ENCODE measurements at regions not wholly inside any gene's neighbourhood (a gene's known extent, or its start where the extent isn't known, plus 50 kb on each side); places are given as distances from the start of the nearest gene placed in this dataset.

- Histone ChIP-seq H3K27ac (no peak overlapping the region), H3K4me3 (no peak overlapping the region), H3K9me3 (no peaks in the 10 kb centered on the region), H3K27me3 (ENCODE audit: insufficient read depth in 3 of 3, low read length in 2 of 3) (no peaks in the 10 kb centered on the region), H3K4me1 (no peaks in the 10 kb centered on the region), H3K36me3 (ENCODE audit: insufficient read depth in 1 of 2, low read depth in 1 of 2) (no peaks in the 10 kb centered on the region)
- no peak for DNase-seq
- no peak for TF ChIP-seq CTCF (IDR thresholded peaks at IDR 0.05)
- WGBS, 3 donors: 91 to 98% (median 95%) methylated on average over 1 of the region's 1 CpG
- intact Hi-C loops (cut with DNase I): no loop called here
- ATAC-seq: no peak
These were observed 72.5 kb upstream of the TPK1 start for GRCh38 chr7:144908324-144908723.

DNA sequence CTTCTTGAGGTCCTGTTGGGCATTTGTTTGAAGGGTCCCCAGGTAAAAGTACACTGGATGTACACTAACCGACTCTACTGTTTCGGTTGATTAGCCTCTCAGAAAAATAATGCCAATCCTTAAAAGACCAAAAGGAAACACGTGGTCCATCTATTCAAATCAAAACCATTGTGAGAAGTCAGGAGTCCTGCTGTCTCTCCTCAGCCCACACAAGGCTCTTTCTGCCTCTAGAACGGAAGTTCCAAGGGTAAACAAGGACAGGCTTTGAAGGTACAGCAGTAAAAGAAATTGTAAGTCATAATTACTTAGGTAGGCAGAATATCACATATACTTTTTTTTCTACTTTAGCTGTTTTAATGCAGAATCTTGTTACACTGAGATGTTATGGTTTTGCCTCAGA, 71.7 kb upstream of the TPK1 start:
- Histone ChIP-seq H3K27me3 (ENCODE audit: insufficient read depth in 3 of 3, low read length in 2 of 3) (no peaks in the 10 kb centered on the region), H3K4me3 (no peak overlapping the region), H3K36me3 (ENCODE audit: insufficient read depth in 1 of 2, low read depth in 1 of 2) (no peaks in the 10 kb centered on the region), H3K9me3 (no peaks in the 10 kb centered on the region), H3K4me1 (no peaks in the 10 kb centered on the region), H3K27ac (no peak overlapping the region)
- no peak for TF ChIP-seq CTCF (IDR thresholded peaks at IDR 0.05)
- intact Hi-C loops (cut with DNase I): no loop called here
- DNase-seq (no peak), ATAC-seq (no peak)
- 51 to 59% (median 59%) methylated on average over 4 of the region's 4 CpGs for WGBS, 3 donors

- no peaks in the 10 kb centered on the region for H3K36me3 ChIP-seq (ENCODE audit: insufficient read depth in 1 of 2, low read depth in 1 of 2)
- no peaks in the 10 kb centered on the region for H3K9me3 ChIP-seq
- DNase-seq (no peak), ATAC-seq (no peak)
- TF ChIP-seq CTCF (IDR thresholded peaks at IDR 0.05): no peak
- intact Hi-C loops (cut with DNase I): no loop called here
- no peak overlapping the region for H3K4me3 ChIP-seq
- WGBS, 3 donors: 85 to 97% (median 90%) methylated on average over 3 of the region's 3 CpGs
- H3K27ac ChIP-seq: no peak overlapping the region
- no peaks in the 10 kb centered on the region for H3K27me3 ChIP-seq (ENCODE audit: insufficient read depth in 3 of 3, low read length in 2 of 3)
- H3K4me1 ChIP-seq: no peaks in the 10 kb centered on the region
These were observed 67.3 kb upstream of the TPK1 start for GRCh38 chr7:144903201-144903600.

DNA sequence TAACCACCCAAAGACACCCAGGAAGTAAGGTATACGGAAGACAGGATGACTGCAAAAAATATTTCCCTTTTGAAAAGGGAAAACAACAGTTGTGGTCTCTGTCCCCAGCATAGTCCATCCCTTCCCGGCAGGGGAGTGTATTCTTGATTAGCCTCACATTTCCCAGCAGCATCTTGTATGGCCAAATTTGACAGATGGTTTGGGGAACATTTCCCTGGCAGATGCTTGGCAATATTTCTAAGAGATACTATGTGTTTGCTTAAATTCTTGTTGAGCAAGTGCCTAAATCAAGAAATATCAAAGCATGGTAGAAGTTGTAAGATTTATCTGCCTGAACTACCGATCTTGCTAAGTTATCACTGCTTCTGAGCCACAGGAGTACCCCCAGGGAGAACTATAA, 56.9 kb upstream of the TPK1 start:
- Histone ChIP-seq H3K4me3 (no peak overlapping the region), H3K9me3 (no peaks in the 10 kb centered on the region), H3K36me3 (ENCODE audit: insufficient read depth in 1 of 2, low read depth in 1 of 2) (no peaks in the 10 kb centered on the region), H3K4me1 (no peaks in the 10 kb centered on the region), H3K27me3 (ENCODE audit: insufficient read depth in 3 of 3, low read length in 2 of 3) (no peaks in the 10 kb centered on the region), H3K27ac (no peak overlapping the region)
- intact Hi-C loops (cut with DNase I): no loop called here
- ATAC-seq (no peak), DNase-seq (no peak)
- WGBS, 3 donors: 30 to 38% (median 38%) methylated on average over 3 of the region's 3 CpGs
- no peak for TF ChIP-seq CTCF (IDR thresholded peaks at IDR 0.05)
